C4-2B (cell line): ENCODE measurements at regions not wholly inside any gene's neighbourhood (a gene's known extent, or its start where the extent isn't known, plus 50 kb on each side); places are given as distances from the start of the nearest gene placed in this dataset.

ENCODE experiments used
- ZFX ChIP-seq: fragments of 450-650 bp; IDR thresholded peaks from 2 replicates; pipeline ENCODE4 v1.6.1; 2017
- TF ChIP-seq, protein P1 (sequence below): fragments of 450-650 bp; conservative IDR thresholded peaks from 2 replicates; pipeline ENCODE4 v1.5.1; 2017; ENCODE audit warnings: mild to moderate bottlenecking

DNA sequence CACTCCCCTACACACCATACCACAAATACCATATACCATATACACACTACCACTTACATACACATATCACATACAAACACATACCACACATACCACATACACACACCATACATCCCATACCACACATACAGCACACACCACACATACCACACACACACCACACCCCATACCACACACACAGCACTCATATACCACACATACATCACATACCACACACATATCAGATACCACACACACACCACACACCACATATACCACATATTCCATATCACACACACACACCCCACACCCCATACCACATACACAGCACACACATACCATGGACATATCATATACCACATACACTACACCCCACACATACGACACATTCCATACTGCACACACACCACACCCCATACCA is 276.6 kb downstream of the GADD45G start:
- TF ChIP-seq, protein P1, sequence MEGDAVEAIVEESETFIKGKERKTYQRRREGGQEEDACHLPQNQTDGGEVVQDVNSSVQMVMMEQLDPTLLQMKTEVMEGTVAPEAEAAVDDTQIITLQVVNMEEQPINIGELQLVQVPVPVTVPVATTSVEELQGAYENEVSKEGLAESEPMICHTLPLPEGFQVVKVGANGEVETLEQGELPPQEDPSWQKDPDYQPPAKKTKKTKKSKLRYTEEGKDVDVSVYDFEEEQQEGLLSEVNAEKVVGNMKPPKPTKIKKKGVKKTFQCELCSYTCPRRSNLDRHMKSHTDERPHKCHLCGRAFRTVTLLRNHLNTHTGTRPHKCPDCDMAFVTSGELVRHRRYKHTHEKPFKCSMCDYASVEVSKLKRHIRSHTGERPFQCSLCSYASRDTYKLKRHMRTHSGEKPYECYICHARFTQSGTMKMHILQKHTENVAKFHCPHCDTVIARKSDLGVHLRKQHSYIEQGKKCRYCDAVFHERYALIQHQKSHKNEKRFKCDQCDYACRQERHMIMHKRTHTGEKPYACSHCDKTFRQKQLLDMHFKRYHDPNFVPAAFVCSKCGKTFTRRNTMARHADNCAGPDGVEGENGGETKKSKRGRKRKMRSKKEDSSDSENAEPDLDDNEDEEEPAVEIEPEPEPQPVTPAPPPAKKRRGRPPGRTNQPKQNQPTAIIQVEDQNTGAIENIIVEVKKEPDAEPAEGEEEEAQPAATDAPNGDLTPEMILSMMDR: no peak
- no peak for TF ChIP-seq ZFX
